ENCODE measurements at regions not wholly inside any gene's neighbourhood (a gene's known extent, or its start where the extent isn't known, plus 50 kb on each side); places are given as distances from the start of the nearest gene placed in this dataset.

GRCh38 chr12:13841358-13841757 lies 140.0 kb downstream of the GRIN2B start:
- no peak for DNase-seq (ENCODE audit: low read depth)

- DNase-seq (ENCODE audit: low read depth): no peak
Observed at GRCh38 chr12:13839365-13840336, 141.8 kb downstream of the GRIN2B start.

- DNase-seq (ENCODE audit: low read depth): no peak
Observed at GRCh38 chr12:13836099-13836498, 145.3 kb downstream of the GRIN2B start.

GRCh38 chr12:13835652-13836051 lies 145.8 kb downstream of the GRIN2B start:
- DNase-seq (ENCODE audit: low read depth): no peak

- DNase-seq (ENCODE audit: low read depth): no peak
Observed at GRCh38 chr12:13834241-13834640, 147.2 kb downstream of the GRIN2B start.

GRCh38 chr12:13817131-13817530 lies 164.3 kb downstream of the GRIN2B start:
- no peak for DNase-seq (ENCODE audit: low read depth)

- no peak for DNase-seq (ENCODE audit: low read depth)
Observed at GRCh38 chr12:13816394-13816793, 165.0 kb downstream of the GRIN2B start.

- no peak for DNase-seq (ENCODE audit: low read depth)
Observed at GRCh38 chr12:13812168-13812567, 169.2 kb downstream of the GRIN2B start.

GRCh38 chr12:13811061-13811460 lies 170.3 kb downstream of the GRIN2B start:
- no peak for DNase-seq (ENCODE audit: low read depth)

GRCh38 chr12:13805041-13805440 lies 176.4 kb downstream of the GRIN2B start:
- DNase-seq (ENCODE audit: low read depth): no peak

GRCh38 chr12:13801543-13801942 lies 179.9 kb downstream of the GRIN2B start:
- DNase-seq (ENCODE audit: low read depth): no peak

GRCh38 chr12:13799574-13799973 lies 181.8 kb downstream of the GRIN2B start:
- no peak for DNase-seq (ENCODE audit: low read depth)

- DNase-seq (ENCODE audit: low read depth): no peak
Observed at GRCh38 chr12:13798162-13798561, 183.2 kb downstream of the GRIN2B start.

GRCh38 chr12:13794706-13795105 lies 186.7 kb downstream of the GRIN2B start:
- no peak for DNase-seq (ENCODE audit: low read depth)

- no peak for DNase-seq (ENCODE audit: low read depth)
Observed at GRCh38 chr12:13790317-13790716, 191.1 kb downstream of the GRIN2B start.

- DNase-seq (ENCODE audit: low read depth): no peak
Observed at GRCh38 chr12:13788626-13789025, 192.8 kb downstream of the GRIN2B start.

GRCh38 chr12:13786646-13787045 lies 194.8 kb downstream of the GRIN2B start:
- no peak for DNase-seq (ENCODE audit: low read depth)

- no peak for DNase-seq (ENCODE audit: low read depth)
Observed at GRCh38 chr12:13784504-13784903, 196.9 kb downstream of the GRIN2B start.

- no peak for DNase-seq (ENCODE audit: low read depth)
Observed at GRCh38 chr12:13780453-13780852, 200.9 kb downstream of the GRIN2B start.

- no peak for DNase-seq (ENCODE audit: low read depth)
Observed at GRCh38 chr12:13777374-13777773, 204.0 kb downstream of the GRIN2B start.

- no peak for DNase-seq (ENCODE audit: low read depth)
Observed at GRCh38 chr12:13772264-13772663, 209.1 kb downstream of the GRIN2B start.

- no peak for DNase-seq (ENCODE audit: low read depth)
Observed at GRCh38 chr12:13770576-13770975, 210.8 kb downstream of the GRIN2B start.

GRCh38 chr12:13769966-13770365 lies 211.4 kb downstream of the GRIN2B start:
- DNase-seq (ENCODE audit: low read depth): no peak

- DNase-seq (ENCODE audit: low read depth): no peak
Observed at GRCh38 chr12:13769273-13769672, 212.1 kb downstream of the GRIN2B start.

All from T follicular helper cell (primary cell).